Transverse colon (tissue), 4 donors: ENCODE measurements at regions not wholly inside any gene's neighbourhood (a gene's known extent, or its start where the extent isn't known, plus 50 kb on each side); places are given as distances from the start of the nearest gene placed in this dataset.

Experiments used
- EP300 ChIP-seq: sonication (generic); formaldehyde crosslinking; IDR thresholded peaks from one replicate; pipeline ENCODE4 v1.6.1; 2017; ENCODE audit warnings: antibody characterized with exemption, low read depth
- POLR2A ChIP-seq: fragments of 450-650 bp; IDR thresholded peaks from one replicate; pipeline ENCODE4 v1.6.1; 2016; ENCODE audit warnings: antibody characterized with exemption, mild to moderate bottlenecking, moderate library complexity
- POLR2AphosphoS5 ChIP-seq, 3 donors: sonication (generic); formaldehyde crosslinking; IDR thresholded peaks; one replicate each; pipeline ENCODE4 v1.6.1; 2016; ENCODE audit warnings: antibody characterized with exemption in 3 of 3
- TF ChIP-seq, protein P1 (sequence below), 5 experiments: fragments of 200-600 bp in 3 of 5; fragments of 450-650 bp in 2 of 5; sonication (generic) in 3 of 5; IDR thresholded peaks; 1 replicate in 2 of 5; 2 replicates in 3 of 5; pipeline ENCODE4 v1.5.1; 2016 to 2017; ENCODE audit warnings: antibody characterized with exemption in 5 of 5, inconsistent platforms in 3 of 5, mild to moderate bottlenecking in 2 of 5, moderate library complexity in 1 of 5

DNA sequence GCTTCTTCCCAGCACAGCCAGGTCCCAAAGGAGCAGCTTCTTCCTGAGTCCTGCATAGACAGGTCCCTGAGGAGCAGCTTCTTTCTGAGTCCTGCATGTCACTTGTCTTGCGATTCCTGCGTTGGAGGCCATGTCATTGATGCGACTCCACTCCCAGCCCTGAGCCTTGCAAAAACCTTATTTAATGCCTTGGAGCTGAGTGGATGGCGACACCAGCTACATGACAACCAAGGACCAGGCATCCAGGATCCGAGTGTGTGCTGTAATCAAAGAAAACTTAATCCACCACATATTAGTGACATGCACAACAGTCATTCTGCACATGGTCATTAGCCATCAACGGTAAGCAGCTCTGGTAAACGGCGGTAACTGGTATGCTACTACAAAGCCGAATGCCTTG, 315.8 kb downstream of the TEX29 start:
- TF ChIP-seq, protein P1, sequence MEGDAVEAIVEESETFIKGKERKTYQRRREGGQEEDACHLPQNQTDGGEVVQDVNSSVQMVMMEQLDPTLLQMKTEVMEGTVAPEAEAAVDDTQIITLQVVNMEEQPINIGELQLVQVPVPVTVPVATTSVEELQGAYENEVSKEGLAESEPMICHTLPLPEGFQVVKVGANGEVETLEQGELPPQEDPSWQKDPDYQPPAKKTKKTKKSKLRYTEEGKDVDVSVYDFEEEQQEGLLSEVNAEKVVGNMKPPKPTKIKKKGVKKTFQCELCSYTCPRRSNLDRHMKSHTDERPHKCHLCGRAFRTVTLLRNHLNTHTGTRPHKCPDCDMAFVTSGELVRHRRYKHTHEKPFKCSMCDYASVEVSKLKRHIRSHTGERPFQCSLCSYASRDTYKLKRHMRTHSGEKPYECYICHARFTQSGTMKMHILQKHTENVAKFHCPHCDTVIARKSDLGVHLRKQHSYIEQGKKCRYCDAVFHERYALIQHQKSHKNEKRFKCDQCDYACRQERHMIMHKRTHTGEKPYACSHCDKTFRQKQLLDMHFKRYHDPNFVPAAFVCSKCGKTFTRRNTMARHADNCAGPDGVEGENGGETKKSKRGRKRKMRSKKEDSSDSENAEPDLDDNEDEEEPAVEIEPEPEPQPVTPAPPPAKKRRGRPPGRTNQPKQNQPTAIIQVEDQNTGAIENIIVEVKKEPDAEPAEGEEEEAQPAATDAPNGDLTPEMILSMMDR (IDR thresholded peaks at IDR 0.05), result no peak
- TF ChIP-seq POLR2A, result no peak
- no peak for TF ChIP-seq EP300
- no peak for TF ChIP-seq POLR2AphosphoS5 (IDR thresholded peaks at IDR 0.05)
